Spleen (tissue), 7 donors: ENCODE measurements at regions not wholly inside any gene's neighbourhood (a gene's known extent, or its start where the extent isn't known, plus 50 kb on each side); places are given as distances from the start of the nearest gene placed in this dataset.

Source experiments
- CTCF ChIP-seq, 11 experiments: fragments of 200-600 bp in 7 of 11; fragments of 450-650 bp in 4 of 11; sonication (generic) in 4 of 11; IDR thresholded peaks in 8 of 11; conservative IDR thresholded peaks in 3 of 11; 1 replicate in 7 of 11; 2 replicates in 4 of 11; pipeline versions ENCODE4 v1.4.0 to v1.8.0; 2016 to 2021; ENCODE audit warnings: antibody characterized with exemption in 11 of 11, inconsistent platforms in 4 of 11, mild to moderate bottlenecking in 1 of 11
- POLR2AphosphoS5 ChIP-seq, 3 donors: sonication (generic); formaldehyde crosslinking; IDR thresholded peaks; one replicate each; pipeline ENCODE4 v1.5.1; 2017; ENCODE audit warnings: antibody characterized with exemption in 3 of 3
- donor health status: DM: no; HTN: no; CAD: no; lungs with moderate emphysema.
- donor health status: DM: no; HTN: no; CAD: no.
- donor health status: DM: no; HTN: no; CAD: no.

- no peak for TF ChIP-seq CTCF (IDR thresholded peaks at IDR 0.05 in 8 of 11, conservative IDR thresholded peaks at IDR 0.05 in 3 of 11)
- no peak for TF ChIP-seq POLR2AphosphoS5 (IDR thresholded peaks at IDR 0.05)
These were observed 260.4 kb upstream of the MEIS2 start for GRCh38 chr15:37360724-37361123.
